ENCODE measurements at regions not wholly inside any gene's neighbourhood (a gene's known extent, or its start where the extent isn't known, plus 50 kb on each side); places are given as distances from the start of the nearest gene placed in this dataset.

GRCh38 chr6:166025149-166025898 lies 142.3 kb downstream of the TBXT start:
- intact Hi-C loops (cut with DNase I) = no loop called here
- DNase-seq = no peak
- H3K9me3 ChIP-seq (ENCODE audit: control insufficient read depth in 2 of 3, insufficient read depth in 1 of 3, low read length in 3 of 3) = no peaks in the 10 kb centered on the region
- no peak overlapping the region for H3K9ac ChIP-seq (ENCODE audit: low read length in 3 of 3)
- no peaks in the 10 kb centered on the region for H3K27me3 ChIP-seq (ENCODE audit: control insufficient read depth, insufficient read depth, low read length)
- H3K27ac ChIP-seq (ENCODE audit: low read depth in 2 of 2, low read length in 2 of 2) = no peak overlapping the region
- H3K4me3 ChIP-seq (ENCODE audit: low read length in 3 of 3) = no peak overlapping the region
- no peaks in the 10 kb centered on the region for H3K36me3 ChIP-seq (ENCODE audit: control insufficient read depth in 2 of 3, insufficient read depth in 3 of 3, low read length in 3 of 3)
- FAIRE-seq = no peak
- TF ChIP-seq CTCF (IDR thresholded peaks at IDR 0.05; ENCODE audit: borderline replicate concordance, extremely low read depth, insufficient read depth) = no peak
- no peaks in the 10 kb centered on the region for H3K4me1 ChIP-seq (ENCODE audit: control insufficient read depth in 2 of 3, insufficient read depth in 2 of 3, low read depth in 1 of 3, low read length in 3 of 3)

- no peak for DNase-seq
- no peaks in the 10 kb centered on the region for H3K27me3 ChIP-seq (ENCODE audit: control insufficient read depth, insufficient read depth, low read length)
- intact Hi-C loops (cut with DNase I) = no loop called here
- no peak for FAIRE-seq
- no peak for TF ChIP-seq CTCF (IDR thresholded peaks at IDR 0.05; ENCODE audit: borderline replicate concordance, extremely low read depth, insufficient read depth)
- H3K27ac ChIP-seq (ENCODE audit: low read depth in 2 of 2, low read length in 2 of 2) = no peak overlapping the region
- H3K9ac ChIP-seq (ENCODE audit: low read length in 3 of 3) = no peak overlapping the region
- H3K9me3 ChIP-seq (ENCODE audit: control insufficient read depth in 2 of 3, insufficient read depth in 1 of 3, low read length in 3 of 3) = no peaks in the 10 kb centered on the region
- no peaks in the 10 kb centered on the region for H3K36me3 ChIP-seq (ENCODE audit: control insufficient read depth in 2 of 3, insufficient read depth in 3 of 3, low read length in 3 of 3)
- no peaks in the 10 kb centered on the region for H3K4me1 ChIP-seq (ENCODE audit: control insufficient read depth in 2 of 3, insufficient read depth in 2 of 3, low read depth in 1 of 3, low read length in 3 of 3)
- no peak overlapping the region for H3K4me3 ChIP-seq (ENCODE audit: low read length in 3 of 3)
Measured at GRCh38 chr6:166024252-166024651, 143.4 kb downstream of the TBXT start.

GRCh38 chr6:166023273-166023989 lies 144.2 kb downstream of the TBXT start:
- no peak overlapping the region for H3K9ac ChIP-seq (ENCODE audit: low read length in 3 of 3)
- no peaks in the 10 kb centered on the region for H3K36me3 ChIP-seq (ENCODE audit: control insufficient read depth in 2 of 3, insufficient read depth in 3 of 3, low read length in 3 of 3)
- no peak for FAIRE-seq
- TF ChIP-seq CTCF (IDR thresholded peaks at IDR 0.05; ENCODE audit: borderline replicate concordance, extremely low read depth, insufficient read depth) = no peak
- H3K4me1 ChIP-seq (ENCODE audit: control insufficient read depth in 2 of 3, insufficient read depth in 2 of 3, low read depth in 1 of 3, low read length in 3 of 3) = no peaks in the 10 kb centered on the region
- no peaks in the 10 kb centered on the region for H3K9me3 ChIP-seq (ENCODE audit: control insufficient read depth in 2 of 3, insufficient read depth in 1 of 3, low read length in 3 of 3)
- H3K27me3 ChIP-seq (ENCODE audit: control insufficient read depth, insufficient read depth, low read length) = no peaks in the 10 kb centered on the region
- DNase-seq = no peak
- H3K27ac ChIP-seq (ENCODE audit: low read depth in 2 of 2, low read length in 2 of 2) = no peak overlapping the region
- intact Hi-C loops (cut with DNase I) = no loop called here
- no peak overlapping the region for H3K4me3 ChIP-seq (ENCODE audit: low read length in 3 of 3)

All from kidney (tissue), 13 donors.